ENCODE measurements at regions not wholly inside any gene's neighbourhood (a gene's known extent, or its start where the extent isn't known, plus 50 kb on each side); places are given as distances from the start of the nearest gene placed in this dataset.

DNA sequence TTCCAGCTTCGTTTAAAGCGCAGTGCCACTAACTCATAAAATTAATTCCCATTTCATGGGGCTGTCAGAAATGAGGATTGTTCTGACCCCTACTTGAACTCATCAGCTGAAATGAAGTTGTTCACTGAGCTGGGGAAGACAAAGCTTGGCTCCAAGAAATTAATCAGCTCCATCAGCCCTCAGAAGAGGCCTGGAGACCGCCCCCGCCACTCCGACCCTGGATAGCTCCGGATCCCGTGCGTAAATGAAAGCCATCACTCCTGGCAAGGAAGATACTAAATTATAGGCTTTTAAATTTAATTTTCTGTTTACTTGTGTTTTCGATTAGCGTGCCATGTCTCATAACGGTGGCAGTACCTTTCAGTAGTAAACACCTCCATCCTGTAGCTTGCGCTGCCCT, 142.8 kb upstream of the IRX2 start:
- TF ChIP-seq, protein P1, sequence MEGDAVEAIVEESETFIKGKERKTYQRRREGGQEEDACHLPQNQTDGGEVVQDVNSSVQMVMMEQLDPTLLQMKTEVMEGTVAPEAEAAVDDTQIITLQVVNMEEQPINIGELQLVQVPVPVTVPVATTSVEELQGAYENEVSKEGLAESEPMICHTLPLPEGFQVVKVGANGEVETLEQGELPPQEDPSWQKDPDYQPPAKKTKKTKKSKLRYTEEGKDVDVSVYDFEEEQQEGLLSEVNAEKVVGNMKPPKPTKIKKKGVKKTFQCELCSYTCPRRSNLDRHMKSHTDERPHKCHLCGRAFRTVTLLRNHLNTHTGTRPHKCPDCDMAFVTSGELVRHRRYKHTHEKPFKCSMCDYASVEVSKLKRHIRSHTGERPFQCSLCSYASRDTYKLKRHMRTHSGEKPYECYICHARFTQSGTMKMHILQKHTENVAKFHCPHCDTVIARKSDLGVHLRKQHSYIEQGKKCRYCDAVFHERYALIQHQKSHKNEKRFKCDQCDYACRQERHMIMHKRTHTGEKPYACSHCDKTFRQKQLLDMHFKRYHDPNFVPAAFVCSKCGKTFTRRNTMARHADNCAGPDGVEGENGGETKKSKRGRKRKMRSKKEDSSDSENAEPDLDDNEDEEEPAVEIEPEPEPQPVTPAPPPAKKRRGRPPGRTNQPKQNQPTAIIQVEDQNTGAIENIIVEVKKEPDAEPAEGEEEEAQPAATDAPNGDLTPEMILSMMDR (IDR thresholded peaks at IDR 0.05): no peak
- TF ChIP-seq ZFX (IDR thresholded peaks at IDR 0.05; ENCODE audit: borderline replicate concordance): no peak
